ENCODE measurements at regions not wholly inside any gene's neighbourhood (a gene's known extent, or its start where the extent isn't known, plus 50 kb on each side); places are given as distances from the start of the nearest gene placed in this dataset.

DNA sequence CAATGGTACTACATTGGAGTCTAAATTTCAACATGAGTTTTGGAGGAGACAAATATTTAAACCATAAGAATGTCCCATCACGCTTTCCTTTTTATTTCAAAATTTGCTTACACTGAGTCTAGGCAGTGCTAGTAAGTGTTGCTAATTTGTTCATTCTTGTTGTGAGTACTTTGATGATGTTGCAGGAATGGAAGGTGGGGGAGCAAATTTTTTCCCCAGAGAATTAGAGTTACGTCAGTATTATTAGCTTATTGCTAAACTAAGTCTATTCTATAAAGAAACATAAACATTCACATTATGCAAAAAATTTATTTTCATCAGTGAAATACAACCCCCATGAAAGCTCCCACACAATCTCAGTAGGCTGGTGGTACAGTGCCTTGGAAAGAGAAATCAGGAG is 88.0 kb downstream of the BLID start:
- POLR2A ChIA-PET (ENCODE audit: unreplicated experiment), result no interaction called here
- no TSS peak for BruUV-seq (replicated peaks)
- intact Hi-C loops (cut with micrococcal nuclease; ENCODE audit: unreplicated experiment), result no loop called here
- H2AFZ ChIP-seq, result no peak overlapping the region
- no peak overlapping the region for H3K4me3 ChIP-seq
- no peaks in the 10 kb centered on the region for H3K9me2 ChIP-seq (ENCODE audit: insufficient read depth)
- no peaks in the 10 kb centered on the region for H3F3A ChIP-seq (ENCODE audit: insufficient read depth, low read depth)
- no peaks in the 10 kb centered on the region for H3K36me3 ChIP-seq (ENCODE audit: low read depth)
- H3K27me3 ChIP-seq (ENCODE audit: insufficient read depth, low read depth), result no peaks in the 10 kb centered on the region
- no peaks in the 10 kb centered on the region for H3K9me3 ChIP-seq (ENCODE audit: insufficient read depth, low read depth)
- TF ChIP-seq, protein P1, sequence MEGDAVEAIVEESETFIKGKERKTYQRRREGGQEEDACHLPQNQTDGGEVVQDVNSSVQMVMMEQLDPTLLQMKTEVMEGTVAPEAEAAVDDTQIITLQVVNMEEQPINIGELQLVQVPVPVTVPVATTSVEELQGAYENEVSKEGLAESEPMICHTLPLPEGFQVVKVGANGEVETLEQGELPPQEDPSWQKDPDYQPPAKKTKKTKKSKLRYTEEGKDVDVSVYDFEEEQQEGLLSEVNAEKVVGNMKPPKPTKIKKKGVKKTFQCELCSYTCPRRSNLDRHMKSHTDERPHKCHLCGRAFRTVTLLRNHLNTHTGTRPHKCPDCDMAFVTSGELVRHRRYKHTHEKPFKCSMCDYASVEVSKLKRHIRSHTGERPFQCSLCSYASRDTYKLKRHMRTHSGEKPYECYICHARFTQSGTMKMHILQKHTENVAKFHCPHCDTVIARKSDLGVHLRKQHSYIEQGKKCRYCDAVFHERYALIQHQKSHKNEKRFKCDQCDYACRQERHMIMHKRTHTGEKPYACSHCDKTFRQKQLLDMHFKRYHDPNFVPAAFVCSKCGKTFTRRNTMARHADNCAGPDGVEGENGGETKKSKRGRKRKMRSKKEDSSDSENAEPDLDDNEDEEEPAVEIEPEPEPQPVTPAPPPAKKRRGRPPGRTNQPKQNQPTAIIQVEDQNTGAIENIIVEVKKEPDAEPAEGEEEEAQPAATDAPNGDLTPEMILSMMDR (conservative IDR thresholded peaks at IDR 0.05), result no peak
- TF ChIP-seq EZH2 (IDR thresholded peaks at IDR 0.05; ENCODE audit: low read depth), result no peak
- no peaks in the 10 kb centered on the region for H3K4me1 ChIP-seq (replicated peaks; ENCODE audit: insufficient read depth)
- DNase-seq, result no peak
- CTCF ChIA-PET, result no interaction called here
- H3K27ac ChIP-seq, result no peak overlapping the region
- no peaks in the 10 kb centered on the region for H4K20me1 ChIP-seq (ENCODE audit: insufficient read depth)
- H3K79me2 ChIP-seq (ENCODE audit: low read depth), result no peaks in the 10 kb centered on the region
- no peak overlapping the region for H3K4me2 ChIP-seq

DNA sequence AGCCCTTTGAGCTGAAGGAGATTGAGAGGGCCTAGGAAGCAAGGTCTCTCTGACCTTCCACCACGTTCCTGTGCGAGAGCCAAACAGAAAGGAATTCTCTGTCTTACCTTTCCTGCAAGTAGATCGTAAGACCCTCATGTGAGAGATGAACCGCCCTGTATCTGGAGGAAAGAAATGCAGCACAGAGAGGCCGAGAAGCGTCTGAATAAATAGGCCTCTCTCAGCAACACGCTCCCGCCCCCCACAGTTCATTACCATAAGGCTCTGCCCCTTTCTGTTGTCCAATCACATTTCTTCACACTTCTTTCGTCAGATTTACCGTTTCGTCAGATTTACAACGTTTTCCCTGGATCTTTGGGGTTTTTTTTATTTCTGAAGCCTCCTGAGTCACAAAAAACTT is 90.3 kb downstream of the BLID start:
- no peaks in the 10 kb centered on the region for H3F3A ChIP-seq (ENCODE audit: insufficient read depth, low read depth)
- no peak overlapping the region for H3K4me2 ChIP-seq
- no peaks in the 10 kb centered on the region for H3K36me3 ChIP-seq (ENCODE audit: low read depth)
- BruUV-seq (replicated peaks), result no TSS peak
- intact Hi-C loops (cut with micrococcal nuclease; ENCODE audit: unreplicated experiment), result no loop called here
- H3K9me2 ChIP-seq (ENCODE audit: insufficient read depth), result no peaks in the 10 kb centered on the region; the same call in 1 of the 2 replicates
- H3K4me1 ChIP-seq (replicated peaks; ENCODE audit: insufficient read depth), result no peaks in the 10 kb centered on the region
- H3K79me2 ChIP-seq (ENCODE audit: low read depth), result no peaks in the 10 kb centered on the region
- H4K20me1 ChIP-seq (ENCODE audit: insufficient read depth), result no peaks in the 10 kb centered on the region
- no peak for TF ChIP-seq EZH2 (IDR thresholded peaks at IDR 0.05; ENCODE audit: low read depth)
- TF ChIP-seq, protein P1 (conservative IDR thresholded peaks at IDR 0.05), result no peak
- no peak overlapping the region for H2AFZ ChIP-seq
- peak in 1 of 2 experiments; percentile 17 for DNase-seq
- no peaks in the 10 kb centered on the region for H3K27me3 ChIP-seq (ENCODE audit: insufficient read depth, low read depth)
- H3K27ac ChIP-seq, result no peak overlapping the region
- ChIA-PET POLR2A (ENCODE audit: unreplicated experiment) (no interaction called here), CTCF (no interaction called here)
- H3K4me3 ChIP-seq, result no peak overlapping the region
- H3K9me3 ChIP-seq (ENCODE audit: insufficient read depth, low read depth), result no peaks in the 10 kb centered on the region

DNA sequence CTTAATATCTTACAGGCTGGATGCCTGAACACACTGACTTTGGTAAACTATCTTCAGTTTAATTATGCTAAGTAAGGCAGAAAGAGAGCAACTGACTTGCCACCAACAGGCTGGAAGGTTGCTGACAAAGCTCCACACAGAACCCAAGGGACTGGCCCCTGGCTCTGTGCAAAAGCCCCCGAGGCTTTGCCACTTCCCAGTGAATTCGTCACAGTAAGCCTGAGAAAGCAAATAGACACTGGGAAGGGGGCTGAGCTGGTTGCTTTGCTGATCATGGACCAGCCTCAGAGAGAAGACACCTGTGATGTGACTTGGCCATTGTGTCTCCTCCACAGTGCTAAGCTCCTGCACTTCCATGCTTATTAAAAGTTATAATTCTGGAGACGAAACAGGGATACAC is 91.7 kb downstream of the BLID start:
- ChIA-PET POLR2A (ENCODE audit: unreplicated experiment) (no interaction called here), CTCF (no interaction called here)
- no peak for DNase-seq
- Histone ChIP-seq H2AFZ (no peak overlapping the region), H3K27ac (no peak overlapping the region), H3K36me3 (ENCODE audit: low read depth) (no peaks in the 10 kb centered on the region), H3F3A (ENCODE audit: insufficient read depth, low read depth) (no peaks in the 10 kb centered on the region), H3K9me3 (ENCODE audit: insufficient read depth, low read depth) (no peaks in the 10 kb centered on the region), H3K79me2 (ENCODE audit: low read depth) (no peaks in the 10 kb centered on the region), H3K4me1 (replicated peaks; ENCODE audit: insufficient read depth) (no peaks in the 10 kb centered on the region), H3K4me2 (no peak overlapping the region), H3K9me2 (ENCODE audit: insufficient read depth) (no peaks in the 10 kb centered on the region; the same call in 1 of the 2 replicates), H4K20me1 (ENCODE audit: insufficient read depth) (no peaks in the 10 kb centered on the region), H3K4me3 (no peak overlapping the region), H3K27me3 (ENCODE audit: insufficient read depth, low read depth) (no peaks in the 10 kb centered on the region)
- no TSS peak for BruUV-seq (replicated peaks)
- intact Hi-C loops (cut with micrococcal nuclease; ENCODE audit: unreplicated experiment), result loop anchor here (5.0 kb wide), 1 partner anchor 178 kb away; no protein-coding TSS in a partner anchor
- no peak for TF ChIP-seq EZH2 (IDR thresholded peaks at IDR 0.05; ENCODE audit: low read depth)
- TF ChIP-seq, protein P1 (conservative IDR thresholded peaks at IDR 0.05), result no peak
